NCI-H748 (cell line): ENCODE measurements at regions not wholly inside any gene's neighbourhood (a gene's known extent, or its start where the extent isn't known, plus 50 kb on each side); places are given as distances from the start of the nearest gene placed in this dataset.

Experiments
- DNase-seq: peaks from one replicate; lab custom pipeline; 2025; ENCODE audit not compliant: unreplicated experiment; lab: John Stamatoyannopoulos, UW

- no peak for DNase-seq
Observed at GRCh38 chr16:49009204-49009603, 272.4 kb downstream of the CBLN1 start.

DNA sequence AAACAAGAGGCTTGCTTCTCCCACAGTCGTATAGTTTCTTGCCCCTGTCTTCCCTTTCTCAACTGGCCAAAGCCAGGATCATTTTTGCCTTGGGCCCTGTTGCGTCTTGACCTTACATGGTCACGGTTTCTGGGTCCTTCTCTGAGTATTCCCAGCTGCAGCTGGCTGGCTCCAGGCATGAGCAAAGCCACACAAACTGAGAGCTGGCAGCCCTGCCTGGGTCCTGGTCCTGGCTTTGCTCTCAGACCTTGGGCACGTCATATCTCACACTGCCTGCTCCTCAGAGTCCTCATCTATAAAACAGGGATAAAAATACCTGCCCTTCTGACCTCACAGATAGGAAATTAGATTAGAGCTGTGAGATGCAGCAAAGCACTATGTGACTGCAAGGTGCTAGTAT lies 277.6 kb downstream of the CBLN1 start:
- no peak for DNase-seq

DNA sequence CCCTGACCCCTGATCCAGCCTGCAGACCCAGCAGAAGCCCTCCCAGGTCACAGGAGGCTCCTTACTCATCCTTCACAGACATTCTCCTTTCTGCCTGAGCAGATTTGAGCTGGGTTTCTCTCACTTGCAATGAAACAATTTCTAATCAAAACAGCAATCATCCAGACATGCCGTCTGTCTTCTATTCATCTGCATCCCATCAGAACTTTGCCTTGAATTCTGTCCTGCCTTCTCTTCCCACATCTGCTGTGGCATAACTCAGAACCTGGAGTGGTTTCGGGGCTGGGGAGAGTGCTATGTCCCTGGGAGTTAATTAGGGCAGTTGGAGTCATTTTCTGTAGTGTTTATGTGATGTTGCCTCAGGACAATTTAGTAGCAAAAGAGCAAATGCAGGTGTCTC lies 278.6 kb downstream of the CBLN1 start:
- peak; percentile 81 for DNase-seq

DNA sequence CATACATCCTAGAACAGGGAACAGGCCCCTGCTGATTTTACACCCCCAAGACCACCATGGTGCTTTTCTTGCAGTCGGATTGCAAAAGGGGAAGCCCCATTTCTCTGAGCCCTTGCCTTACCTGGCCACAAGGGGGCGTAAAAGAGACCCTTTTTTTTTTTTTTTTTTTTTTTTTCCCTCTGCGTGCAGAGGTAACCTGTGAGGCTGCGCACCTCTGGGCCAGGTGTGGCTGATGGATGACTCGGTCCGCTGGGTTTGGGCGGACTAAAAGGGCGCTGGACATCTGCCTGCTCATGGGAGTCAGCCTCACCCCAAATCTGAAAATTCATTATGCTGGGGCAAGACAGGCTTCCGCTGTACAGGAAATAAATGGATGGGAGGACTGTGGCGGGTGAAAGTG lies 281.0 kb downstream of the CBLN1 start:
- peak; percentile 45 for DNase-seq

GRCh38 chr16:48999508-48999907 lies 282.1 kb downstream of the CBLN1 start:
- DNase-seq: peak; percentile 11

GRCh38 chr16:48999044-48999443 lies 282.6 kb downstream of the CBLN1 start:
- no peak for DNase-seq

DNA sequence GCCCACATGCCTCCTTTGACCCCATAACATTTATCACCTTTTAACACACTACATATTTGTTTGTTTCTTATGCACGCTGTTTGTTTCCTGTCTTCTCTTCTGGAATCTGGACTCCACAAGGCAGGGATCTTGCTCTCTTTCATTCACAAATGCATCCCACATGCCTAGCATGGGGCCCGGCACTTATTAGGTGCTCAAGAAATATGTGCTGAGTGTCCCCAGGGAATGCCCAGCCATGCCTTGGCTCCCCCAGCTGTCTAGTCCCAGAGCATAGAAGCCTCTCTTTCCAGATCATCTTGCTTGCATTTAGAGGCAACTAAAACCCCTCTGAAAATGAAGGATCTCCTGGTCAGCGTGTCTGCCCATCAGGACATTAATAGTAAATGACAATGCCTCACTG lies 283.7 kb downstream of the CBLN1 start:
- no peak for DNase-seq

DNA sequence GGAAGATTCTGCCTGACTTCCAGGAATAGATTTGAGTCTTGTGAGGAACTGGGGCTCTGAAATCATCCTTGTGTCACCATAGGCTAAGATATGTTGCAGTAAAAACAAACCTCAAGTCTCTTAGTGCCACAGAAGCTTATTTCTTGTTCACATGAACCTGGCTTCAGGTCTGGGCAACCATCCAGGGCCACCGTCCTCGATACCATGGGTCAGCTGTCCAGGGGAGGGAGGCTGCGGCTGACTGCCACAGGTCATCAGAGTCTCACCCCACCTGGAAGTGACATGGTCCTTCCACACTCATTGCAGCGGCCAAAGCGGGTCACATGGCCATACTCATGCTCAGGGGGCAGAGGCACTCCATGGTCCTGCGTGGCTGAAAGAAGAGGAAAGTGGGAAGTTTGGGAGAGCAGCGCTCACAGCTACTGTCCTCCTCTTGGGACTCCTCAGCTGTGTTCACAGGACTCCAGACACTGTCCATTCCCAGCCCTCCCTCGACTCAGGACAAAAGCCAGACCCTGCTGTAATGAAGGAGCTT lies 284.5 kb downstream of the CBLN1 start:
- DNase-seq: no peak

DNA sequence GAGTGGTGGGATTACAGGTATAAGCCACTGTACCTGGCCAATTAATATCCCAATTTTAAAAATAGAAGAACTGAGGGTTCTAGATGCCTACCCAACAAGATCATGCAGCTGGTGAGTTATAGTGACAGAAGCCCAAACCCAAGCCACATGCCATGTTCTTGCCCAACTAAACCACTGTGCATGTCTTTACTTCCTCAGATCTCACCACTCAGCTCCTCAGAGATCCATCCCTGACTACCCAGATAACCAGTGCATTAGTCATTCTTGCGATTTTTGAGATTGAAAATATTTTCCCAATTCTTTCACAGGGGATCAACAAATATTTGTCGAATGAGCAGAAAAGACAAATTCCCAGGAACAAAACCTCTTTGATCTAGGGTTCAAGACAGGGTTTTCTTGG lies 303.1 kb downstream of the CBLN1 start:
- no peak for DNase-seq

GRCh38 chr16:48972236-48972635 lies 309.4 kb downstream of the CBLN1 start:
- no peak for DNase-seq

- peak; percentile 2 for DNase-seq
Observed at GRCh38 chr16:48971571-48972077, 310.0 kb downstream of the CBLN1 start.

GRCh38 chr16:48970216-48970615 lies 311.4 kb downstream of the CBLN1 start:
- no peak for DNase-seq

DNA sequence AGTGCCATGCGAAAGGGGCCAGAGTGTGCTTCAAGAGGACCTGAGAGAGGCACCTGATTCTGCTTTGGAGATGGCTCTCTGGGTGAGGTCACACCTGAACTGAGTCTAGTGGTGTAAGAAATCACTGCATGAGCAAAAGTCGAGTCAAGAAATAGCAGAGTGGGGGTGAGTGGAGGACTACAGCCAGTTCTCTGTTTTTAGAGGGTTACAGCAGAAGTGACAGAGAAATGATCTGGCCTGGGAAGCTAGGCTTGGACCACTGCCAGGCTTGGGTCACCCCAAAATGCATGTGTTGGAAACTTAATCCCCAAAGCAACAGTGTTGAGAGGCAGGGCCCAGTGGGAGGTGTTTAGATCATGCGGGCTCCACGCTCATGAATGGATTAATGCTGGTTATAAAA lies 312.0 kb downstream of the CBLN1 start:
- no peak for DNase-seq

DNA sequence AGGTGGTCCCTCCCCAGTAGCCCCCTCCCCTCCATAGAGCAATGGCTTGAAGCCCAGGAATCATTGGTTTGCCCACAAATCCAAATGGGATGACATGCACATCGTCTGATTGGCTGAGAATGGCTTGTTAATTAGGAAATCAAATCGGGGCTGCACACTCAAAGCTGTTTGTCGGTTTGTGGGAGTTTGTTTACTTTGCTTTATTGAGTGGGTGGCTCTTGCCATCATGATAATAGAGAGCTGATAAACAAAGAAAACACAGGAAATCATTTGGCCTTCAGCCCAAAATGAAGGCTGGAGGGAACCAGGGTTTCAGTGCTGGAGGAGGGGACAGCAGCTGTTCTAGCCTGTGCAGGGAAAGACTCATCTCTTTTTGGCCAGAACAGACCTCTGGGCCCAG lies 316.3 kb downstream of the CBLN1 start:
- peak; percentile 93 for DNase-seq

DNA sequence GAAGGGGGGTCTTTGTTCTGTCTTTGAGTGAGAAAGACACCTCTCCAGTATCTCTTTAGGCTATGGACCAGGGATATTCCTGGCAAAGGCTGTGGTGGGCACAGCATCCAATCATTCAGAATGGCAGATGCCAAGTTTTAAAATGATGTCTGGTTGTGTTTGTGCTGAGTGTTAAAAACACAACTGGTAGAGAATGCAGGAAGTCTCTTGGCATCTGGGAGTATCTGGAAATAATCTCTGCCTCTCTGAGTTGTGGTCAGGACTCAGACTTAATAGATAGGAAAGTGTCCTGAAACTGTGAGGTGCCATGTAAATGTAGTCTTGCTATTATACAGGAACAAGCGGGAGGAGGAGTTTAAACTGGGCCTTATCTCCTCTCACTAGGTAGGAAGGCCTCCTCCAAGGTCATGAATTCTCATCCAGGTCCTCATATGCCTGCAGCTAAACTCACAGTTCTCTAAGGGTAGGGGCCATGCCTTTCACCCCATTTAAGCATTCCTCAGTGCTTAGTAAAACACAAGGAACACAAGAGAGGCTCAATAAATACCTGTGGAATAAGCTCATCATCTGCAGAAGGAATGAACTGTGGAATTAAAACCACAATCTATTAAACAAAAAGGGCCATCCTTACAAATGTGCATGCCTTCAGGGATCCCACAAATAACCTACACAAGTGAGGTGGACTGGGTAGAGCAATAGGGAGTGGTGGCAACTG lies 317.6 kb downstream of the CBLN1 start:
- DNase-seq: no peak

DNA sequence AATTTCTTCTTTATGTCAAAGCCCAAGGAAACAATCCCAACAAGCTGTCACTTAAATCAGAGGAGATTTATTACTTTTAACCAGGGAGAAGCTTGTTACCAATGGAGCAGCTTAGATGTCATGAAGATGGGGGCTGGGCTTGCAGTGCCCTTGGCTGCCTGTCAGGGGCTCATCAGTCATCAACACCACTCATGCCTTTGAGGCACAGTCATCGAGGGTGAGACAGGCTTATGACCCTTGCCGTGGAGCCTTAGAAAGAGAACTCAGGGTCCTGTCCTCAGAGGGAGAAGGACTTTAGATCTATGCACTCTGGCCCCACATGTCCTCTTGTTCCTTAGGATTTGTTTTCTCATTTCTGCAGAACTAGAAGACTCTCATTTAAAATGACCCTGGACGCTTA lies 318.3 kb downstream of the CBLN1 start:
- DNase-seq: no peak

GRCh38 chr16:48961546-48961945 lies 320.1 kb downstream of the CBLN1 start:
- peak; percentile 47 for DNase-seq

GRCh38 chr16:48960830-48961229 lies 320.8 kb downstream of the CBLN1 start:
- DNase-seq: no peak

GRCh38 chr16:48959747-48960146 lies 321.9 kb downstream of the CBLN1 start:
- no peak for DNase-seq

GRCh38 chr16:48959204-48959603 lies 322.4 kb downstream of the CBLN1 start:
- DNase-seq: peak; percentile 8

DNA sequence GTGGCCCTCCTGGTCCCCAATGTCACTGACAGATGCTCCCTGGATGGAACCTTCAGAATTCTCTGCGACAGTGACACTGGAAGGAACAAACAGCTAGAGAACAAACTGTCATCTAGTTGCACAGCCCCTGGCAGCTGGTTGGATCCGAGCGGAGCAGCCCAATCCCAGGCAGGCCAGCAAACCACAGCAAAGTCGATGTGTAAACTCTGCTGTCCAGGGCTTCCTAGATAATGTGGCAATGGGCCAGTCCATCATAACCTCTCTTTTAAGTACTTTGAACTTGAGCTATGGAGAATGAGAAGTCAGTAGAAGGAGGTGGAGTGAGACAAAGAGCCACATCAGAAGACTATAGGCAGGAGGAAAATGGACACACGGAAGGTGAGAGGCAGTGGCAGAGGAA lies 323.0 kb downstream of the CBLN1 start:
- DNase-seq: no peak

GRCh38 chr16:48956620-48957019 lies 325.0 kb downstream of the CBLN1 start:
- no peak for DNase-seq

- DNase-seq: peak; percentile 46
Observed at GRCh38 chr16:48955837-48956236, 325.8 kb downstream of the CBLN1 start.
